ENCODE measurements at regions not wholly inside any gene's neighbourhood (a gene's known extent, or its start where the extent isn't known, plus 50 kb on each side); places are given as distances from the start of the nearest gene placed in this dataset.

- TF ChIP-seq, protein P1, sequence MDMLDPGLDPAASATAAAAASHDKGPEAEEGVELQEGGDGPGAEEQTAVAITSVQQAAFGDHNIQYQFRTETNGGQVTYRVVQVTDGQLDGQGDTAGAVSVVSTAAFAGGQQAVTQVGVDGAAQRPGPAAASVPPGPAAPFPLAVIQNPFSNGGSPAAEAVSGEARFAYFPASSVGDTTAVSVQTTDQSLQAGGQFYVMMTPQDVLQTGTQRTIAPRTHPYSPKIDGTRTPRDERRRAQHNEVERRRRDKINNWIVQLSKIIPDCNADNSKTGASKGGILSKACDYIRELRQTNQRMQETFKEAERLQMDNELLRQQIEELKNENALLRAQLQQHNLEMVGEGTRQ (IDR thresholded peaks at IDR 0.05; ENCODE audit: low read length) = no peak
- no peak for TF ChIP-seq MAFK (IDR thresholded peaks at IDR 0.05; ENCODE audit: low read depth, low read length)
- TF ChIP-seq SAP30 (IDR thresholded peaks at IDR 0.05; ENCODE audit: insufficient read depth, insufficient replicate concordance, low read length) = no peak
- TF ChIP-seq JUND (IDR thresholded peaks at IDR 0.05; ENCODE audit: low read length) = no peak
These were observed 105.5 kb upstream of the ZNF536 start (continued) for GRCh38 chr19:30266687-30267086.

All from H1 (cell line).